OCI-LY7 (cell line): ENCODE measurements at regions not wholly inside any gene's neighbourhood (a gene's known extent, or its start where the extent isn't known, plus 50 kb on each side); places are given as distances from the start of the nearest gene placed in this dataset.

Experiments used
- BruUV-seq: library from RNA; stranded (reverse); fragments of 400-500 nt; replicated peaks from 2 replicates; lab custom pipeline; 2021; lab: Mats Ljungman, UMichigan
- CTCF ChIA-PET: fragments of 300-600 bp; sonication (Branson Sonifier 250); formaldehyde crosslinking; loops from one replicate; lab custom pipeline; 2022; ENCODE audit warnings: antibody characterized with exemption; ENCODE audit not compliant: unreplicated experiment; lab: Charles Lee
- POLR2A ChIA-PET: fragments of 300-600 bp; sonication (Branson Sonifier 250); formaldehyde crosslinking; loops from one replicate; lab custom pipeline; 2022; ENCODE audit warnings: antibody characterized with exemption; lab: Charles Lee
- DNase-seq: peaks from one replicate; pipeline ENCODE4 v3.0.0-alpha.2; 2015; ENCODE audit warnings: low spot score
- H2AFZ ChIP-seq: fragments of 200-600 bp; sonication (generic), shearing (Covaris generic); 2 replicates; pipeline ENCODE4 v1.6.1; 2014; ENCODE audit warnings: mild to moderate bottlenecking, antibody characterized with exemption, low read length, moderate library complexity
- H3K27ac ChIP-seq: fragments of 200-600 bp; sonication (generic); 2 replicates; pipeline ENCODE4 v1.5.1; 2014; ENCODE audit warnings: mixed run types, low read depth, mild to moderate bottlenecking, moderate library complexity, low read length, inconsistent platforms; ENCODE audit not compliant: poor library complexity, severe bottlenecking
- H3K36me3 ChIP-seq: fragments of 200-600 bp; sonication (generic); 2 replicates; pipeline ENCODE4 v1.6.1; 2014; ENCODE audit warnings: mild to moderate bottlenecking, antibody characterized with exemption, low read length, moderate library complexity, mixed read lengths; ENCODE audit not compliant: insufficient read depth
- H3K4me1 ChIP-seq: fragments of 200-600 bp; sonication (generic); 2 replicates; pipeline ENCODE4 v1.5.1; 2014; ENCODE audit warnings: mild to moderate bottlenecking, low read length; ENCODE audit not compliant: insufficient read depth, poor library complexity, severe bottlenecking
- H3K4me2 ChIP-seq: fragments of 200-600 bp; sonication (generic); 2 replicates; pipeline ENCODE4 v1.6.1; 2014; ENCODE audit warnings: mild to moderate bottlenecking, low read length
- H3K4me3 ChIP-seq: fragments of 200-600 bp; sonication (generic); 2 replicates; pipeline ENCODE4 v1.5.1; 2014; ENCODE audit warnings: mild to moderate bottlenecking, low read depth, low read length; ENCODE audit not compliant: poor library complexity, severe bottlenecking
- H3K79me2 ChIP-seq: fragments of 200-600 bp; sonication (generic); 2 replicates; pipeline ENCODE4 v1.6.1; 2016; ENCODE audit warnings: low read depth, mild to moderate bottlenecking, low read length, moderate library complexity, mixed read lengths; ENCODE audit not compliant: insufficient read depth
- H3K9me2 ChIP-seq: fragments of 200-600 bp; sonication (generic); 2 replicates; pipeline ENCODE4 v1.6.1; 2016; ENCODE audit warnings: mild to moderate bottlenecking, low read length, mixed read lengths; ENCODE audit not compliant: insufficient read depth
- H3K9me3 ChIP-seq: fragments of 200-600 bp; sonication (generic); 2 replicates; pipeline ENCODE4 v1.6.1; 2014; ENCODE audit warnings: mild to moderate bottlenecking, mixed run types, low read length, mixed read lengths
- H4K20me1 ChIP-seq: fragments of 200-600 bp; sonication (generic); 2 replicates; pipeline ENCODE4 v1.6.1; 2014; ENCODE audit warnings: mild to moderate bottlenecking, antibody characterized with exemption, low read length, moderate library complexity, mixed read lengths; ENCODE audit not compliant: insufficient read depth
- CTCF ChIP-seq: fragments of 200-600 bp; sonication (generic); conservative IDR thresholded peaks from 2 replicates; pipeline ENCODE4 v1.5.1; 2014; ENCODE audit warnings: mild to moderate bottlenecking, antibody characterized with exemption, low read length, moderate library complexity, mixed read lengths
- EZH2phosphoT487 ChIP-seq: fragments of 200-600 bp; sonication (generic); IDR thresholded peaks from 2 replicates; pipeline ENCODE4 v1.6.1; 2018; ENCODE audit warnings: low read depth, borderline replicate concordance, mild to moderate bottlenecking, mixed run types, antibody characterized with exemption, low read length, moderate library complexity, mixed read lengths
- intact Hi-C: fragments of 100-400 bp; cut with micrococcal nuclease; formaldehyde crosslinking; loops from one replicate; pipeline ENCODE4 v1.10.0; 2022; ENCODE audit not compliant: unreplicated experiment

GRCh38 chr6:165959627-165960026, 208.0 kb downstream of the TBXT start:
- Histone ChIP-seq H3K27ac (no peak overlapping the region), H3K4me3 (no peak overlapping the region), H3K9me2 (no peaks in the 10 kb centered on the region), H3K4me2 (no peak overlapping the region), H2AFZ (no peak overlapping the region), H4K20me1 (no peaks in the 10 kb centered on the region), H3K9me3 (no peaks in the 10 kb centered on the region), H3K79me2 (no peaks in the 10 kb centered on the region), H3K36me3 (no peaks in the 10 kb centered on the region), H3K4me1 (no peaks in the 10 kb centered on the region)
- TF ChIP-seq CTCF (no peak), EZH2phosphoT487 (no peak)
- intact Hi-C loops = no loop called here
- CTCF ChIA-PET = no interaction called here
- POLR2A ChIA-PET = no interaction called here
- BruUV-seq = no TSS peak
- no peak for DNase-seq

GRCh38 chr6:165956874-165957273, 210.8 kb downstream of the TBXT start:
- no peak for DNase-seq
- no peaks in the 10 kb centered on the region for H3K79me2 ChIP-seq
- H3K9me2 ChIP-seq = no peaks in the 10 kb centered on the region
- H3K4me2 ChIP-seq = no peak overlapping the region
- H3K9me3 ChIP-seq = no peaks in the 10 kb centered on the region
- ChIA-PET CTCF (no interaction called here), POLR2A (no interaction called here)
- no peaks in the 10 kb centered on the region for H3K36me3 ChIP-seq
- intact Hi-C loops = no loop called here
- no peak overlapping the region for H3K4me3 ChIP-seq
- no peak for TF ChIP-seq EZH2phosphoT487
- no peak for TF ChIP-seq CTCF
- no peaks in the 10 kb centered on the region for H3K4me1 ChIP-seq
- no peak overlapping the region for H3K27ac ChIP-seq
- H2AFZ ChIP-seq = no peak overlapping the region
- H4K20me1 ChIP-seq = no peaks in the 10 kb centered on the region
- no TSS peak for BruUV-seq

GRCh38 chr6:165952514-165952913, 215.1 kb downstream of the TBXT start:
- Histone ChIP-seq H4K20me1 (no peaks in the 10 kb centered on the region), H3K4me3 (no peak overlapping the region), H3K9me2 (no peaks in the 10 kb centered on the region), H3K9me3 (no peaks in the 10 kb centered on the region), H3K4me2 (no peak overlapping the region), H3K79me2 (no peaks in the 10 kb centered on the region), H3K27ac (no peak overlapping the region), H3K4me1 (no peaks in the 10 kb centered on the region), H2AFZ (no peak overlapping the region), H3K36me3 (no peaks in the 10 kb centered on the region)
- intact Hi-C loops = no loop called here
- CTCF ChIA-PET = no interaction called here
- POLR2A ChIA-PET = interaction anchor here (0.9 kb wide), 1 partner anchor 41 kb away, joined by 3 read pairs; no protein-coding TSS in a partner anchor
- BruUV-seq = no TSS peak
- no peak for TF ChIP-seq EZH2phosphoT487
- no peak for TF ChIP-seq CTCF
- no peak for DNase-seq
